Kidney (tissue), 13 donors: ENCODE measurements at regions not wholly inside any gene's neighbourhood (a gene's known extent, or its start where the extent isn't known, plus 50 kb on each side); places are given as distances from the start of the nearest gene placed in this dataset.

Source experiments
- DNase-seq, 5 donors: peaks; one replicate each; pipeline ENCODE4 v3.0.0-alpha.2; 2013 to 2020
- FAIRE-seq: peaks from 2 replicates; lab custom pipeline; 2012; peaks lifted over from hg19 to GRCh38; lab: Jason Lieb, UNC
- H3K27ac ChIP-seq, 2 donors: one replicate each; pipeline ENCODE4 v1.7.0; 2013; ENCODE audit warnings: low read depth in 2 of 2, low read length in 2 of 2, inconsistent platforms in 1 of 2
- H3K27me3 ChIP-seq: one replicate; pipeline ENCODE4 v1.7.1; 2013; ENCODE audit warnings: low read length, inconsistent platforms; ENCODE audit not compliant: control insufficient read depth, insufficient read depth
- H3K36me3 ChIP-seq, 3 donors: one replicate each; pipeline versions ENCODE4 v1.7.0 to v1.7.1; 2013; ENCODE audit warnings: low read length in 3 of 3, control low read depth in 1 of 3, inconsistent platforms in 1 of 3; ENCODE audit not compliant: insufficient read depth in 3 of 3, control insufficient read depth in 2 of 3
- H3K4me1 ChIP-seq, 3 donors: one replicate each; pipeline versions ENCODE4 v1.7.0 to v1.7.1; 2013; ENCODE audit warnings: low read length in 3 of 3, inconsistent platforms in 1 of 3, low read depth in 1 of 3; ENCODE audit not compliant: control insufficient read depth in 2 of 3, insufficient read depth in 2 of 3
- H3K4me3 ChIP-seq, 3 donors: one replicate each; pipeline versions ENCODE4 v1.7.0 to v1.8.1; 2013; ENCODE audit warnings: low read length in 3 of 3, control low read depth in 1 of 3, inconsistent platforms in 1 of 3
- H3K9ac ChIP-seq, 3 donors: one replicate each; pipeline versions ENCODE4 v1.7.0 to v1.7.1; 2013; ENCODE audit warnings: low read length in 3 of 3, control low read depth in 1 of 3, inconsistent platforms in 1 of 3
- H3K9me3 ChIP-seq, 3 donors: one replicate each; pipeline versions ENCODE4 v1.7.0 to v1.7.1; 2013; ENCODE audit warnings: low read length in 3 of 3, control low read depth in 1 of 3, inconsistent platforms in 1 of 3; ENCODE audit not compliant: control insufficient read depth in 2 of 3, insufficient read depth in 1 of 3
- intact Hi-C: fragments of 100-400 bp; cut with DNase I; formaldehyde crosslinking; loops from one replicate; pipeline ENCODE4 v1.11.1; 2022
- TF ChIP-seq, protein P1 (sequence below): IDR thresholded peaks from 3 replicates; pipeline ENCODE4 v1.5.1; 2012; ENCODE audit warnings: mild to moderate bottlenecking, moderate library complexity, borderline replicate concordance; ENCODE audit not compliant: insufficient read depth; ENCODE audit errors: extremely low read depth
- donor health status: control.
- donor health status: control.
- donor health status: control.
- donor health status: control.
- donor health status: control.
- donor health status: DM: yes; HTN: yes; CAD: no.
- donor health status: Normal renal cell carcinoma (clear cell type).

GRCh38 chr4:100299046-100299840, 109.0 kb upstream of the DDIT4L start:
- H3K9ac ChIP-seq: no peak overlapping the region
- FAIRE-seq: no peak
- H3K27me3 ChIP-seq: no peaks in the 10 kb centered on the region
- no peaks in the 10 kb centered on the region for H3K4me1 ChIP-seq
- no peaks in the 10 kb centered on the region for H3K9me3 ChIP-seq
- no peak overlapping the region for H3K27ac ChIP-seq
- intact Hi-C loops: no loop called here
- H3K36me3 ChIP-seq: no peaks in the 10 kb centered on the region
- peak in 1 of 5 donors; percentile 62 for DNase-seq
- TF ChIP-seq, protein P1, sequence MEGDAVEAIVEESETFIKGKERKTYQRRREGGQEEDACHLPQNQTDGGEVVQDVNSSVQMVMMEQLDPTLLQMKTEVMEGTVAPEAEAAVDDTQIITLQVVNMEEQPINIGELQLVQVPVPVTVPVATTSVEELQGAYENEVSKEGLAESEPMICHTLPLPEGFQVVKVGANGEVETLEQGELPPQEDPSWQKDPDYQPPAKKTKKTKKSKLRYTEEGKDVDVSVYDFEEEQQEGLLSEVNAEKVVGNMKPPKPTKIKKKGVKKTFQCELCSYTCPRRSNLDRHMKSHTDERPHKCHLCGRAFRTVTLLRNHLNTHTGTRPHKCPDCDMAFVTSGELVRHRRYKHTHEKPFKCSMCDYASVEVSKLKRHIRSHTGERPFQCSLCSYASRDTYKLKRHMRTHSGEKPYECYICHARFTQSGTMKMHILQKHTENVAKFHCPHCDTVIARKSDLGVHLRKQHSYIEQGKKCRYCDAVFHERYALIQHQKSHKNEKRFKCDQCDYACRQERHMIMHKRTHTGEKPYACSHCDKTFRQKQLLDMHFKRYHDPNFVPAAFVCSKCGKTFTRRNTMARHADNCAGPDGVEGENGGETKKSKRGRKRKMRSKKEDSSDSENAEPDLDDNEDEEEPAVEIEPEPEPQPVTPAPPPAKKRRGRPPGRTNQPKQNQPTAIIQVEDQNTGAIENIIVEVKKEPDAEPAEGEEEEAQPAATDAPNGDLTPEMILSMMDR: no peak
- no peak overlapping the region for H3K4me3 ChIP-seq

GRCh38 chr4:100295792-100296191, 105.5 kb upstream of the DDIT4L start:
- H3K27me3 ChIP-seq: no peaks in the 10 kb centered on the region
- FAIRE-seq: no peak
- H3K9me3 ChIP-seq: no peaks in the 10 kb centered on the region
- no peaks in the 10 kb centered on the region for H3K4me1 ChIP-seq
- H3K4me3 ChIP-seq: no peak overlapping the region
- H3K36me3 ChIP-seq: no peaks in the 10 kb centered on the region
- TF ChIP-seq, protein P1: no peak
- DNase-seq: no peak
- H3K27ac ChIP-seq: no peak overlapping the region
- no peak overlapping the region for H3K9ac ChIP-seq
- intact Hi-C loops: no loop called here

GRCh38 chr4:100294356-100294755, 104.1 kb upstream of the DDIT4L start:
- DNase-seq (no peak), FAIRE-seq (no peak)
- no peak overlapping the region for H3K4me3 ChIP-seq
- intact Hi-C loops: no loop called here
- H3K36me3 ChIP-seq: no peaks in the 10 kb centered on the region
- H3K4me1 ChIP-seq: no peaks in the 10 kb centered on the region
- H3K9ac ChIP-seq: no peak overlapping the region
- H3K27ac ChIP-seq: no peak overlapping the region
- TF ChIP-seq, protein P1: no peak
- no peaks in the 10 kb centered on the region for H3K9me3 ChIP-seq
- no peaks in the 10 kb centered on the region for H3K27me3 ChIP-seq
